ENCODE measurements at regions not wholly inside any gene's neighbourhood (a gene's known extent, or its start where the extent isn't known, plus 50 kb on each side); places are given as distances from the start of the nearest gene placed in this dataset.

DNA sequence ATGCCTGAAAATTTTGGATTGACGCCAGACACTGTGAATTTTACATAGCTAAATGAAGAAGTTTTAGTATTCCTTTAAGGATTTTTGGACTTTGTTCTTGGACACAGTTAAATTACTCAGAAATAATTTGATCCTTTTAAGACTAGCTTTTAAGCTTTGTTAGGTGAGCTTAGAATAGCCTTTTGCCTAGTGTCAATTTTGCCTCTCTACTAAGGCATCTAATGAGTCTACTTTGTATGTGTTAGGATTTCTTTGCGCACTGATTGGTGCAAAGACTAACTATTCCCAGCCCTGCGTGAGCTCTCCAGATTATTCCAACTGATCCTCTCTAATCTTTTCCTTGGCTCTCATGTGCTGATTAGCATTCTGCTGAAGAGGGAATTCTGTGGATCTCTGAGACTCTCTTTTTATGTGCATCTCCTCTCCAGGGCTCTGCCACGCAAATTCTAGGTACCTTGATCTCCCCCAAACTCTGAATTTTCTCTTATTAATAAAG, 128.1 kb upstream of the BCL9 start:
- no peak for DNase-seq (ENCODE audit: low spot score)
- Histone ChIP-seq H3K27me3 (ENCODE audit: insufficient read depth) (no peaks in the 10 kb centered on the region), H3K4me1 (ENCODE audit: insufficient read depth) (no peaks in the 10 kb centered on the region), H3K79me2 (replicated peaks; ENCODE audit: insufficient read depth) (no peaks in the 10 kb centered on the region), H3K4me2 (no peak overlapping the region), H4K20me1 (replicated peaks; ENCODE audit: insufficient read depth) (no peaks in the 10 kb centered on the region), H2AFZ (0 out of 2 replicates have a peak overlapping the region, but pooled peaks have one; percentile 18), H3K4me3 (no peak overlapping the region), H3F3A (replicated peaks; ENCODE audit: low read depth) (no peaks in the 10 kb centered on the region), H3K9me2 (ENCODE audit: insufficient read depth) (no peaks in the 10 kb centered on the region; the same call in 1 of the 2 replicates), H3K36me3 (ENCODE audit: insufficient read depth) (no peaks in the 10 kb centered on the region), H3K27ac (ENCODE audit: low read depth) (no peak overlapping the region)
- no peak overlapping the region for H3K27ac Mint-ChIP-seq
- TF ChIP-seq CREB1 (CRISPR knock-in tag; IDR thresholded peaks at IDR 0.05; ENCODE audit: low read depth): no peak
- TF ChIP-seq EZH2 (IDR thresholded peaks at IDR 0.05; ENCODE audit: low read depth, unreplicated experiment): no peak
- TF ChIP-seq EZH2phosphoT487 (IDR thresholded peaks at IDR 0.05; ENCODE audit: unreplicated experiment): no peak
- TF ChIP-seq ZNF114 (CRISPR knock-in tag; IDR thresholded peaks at IDR 0.05): no peak
- TF ChIP-seq, protein P1, sequence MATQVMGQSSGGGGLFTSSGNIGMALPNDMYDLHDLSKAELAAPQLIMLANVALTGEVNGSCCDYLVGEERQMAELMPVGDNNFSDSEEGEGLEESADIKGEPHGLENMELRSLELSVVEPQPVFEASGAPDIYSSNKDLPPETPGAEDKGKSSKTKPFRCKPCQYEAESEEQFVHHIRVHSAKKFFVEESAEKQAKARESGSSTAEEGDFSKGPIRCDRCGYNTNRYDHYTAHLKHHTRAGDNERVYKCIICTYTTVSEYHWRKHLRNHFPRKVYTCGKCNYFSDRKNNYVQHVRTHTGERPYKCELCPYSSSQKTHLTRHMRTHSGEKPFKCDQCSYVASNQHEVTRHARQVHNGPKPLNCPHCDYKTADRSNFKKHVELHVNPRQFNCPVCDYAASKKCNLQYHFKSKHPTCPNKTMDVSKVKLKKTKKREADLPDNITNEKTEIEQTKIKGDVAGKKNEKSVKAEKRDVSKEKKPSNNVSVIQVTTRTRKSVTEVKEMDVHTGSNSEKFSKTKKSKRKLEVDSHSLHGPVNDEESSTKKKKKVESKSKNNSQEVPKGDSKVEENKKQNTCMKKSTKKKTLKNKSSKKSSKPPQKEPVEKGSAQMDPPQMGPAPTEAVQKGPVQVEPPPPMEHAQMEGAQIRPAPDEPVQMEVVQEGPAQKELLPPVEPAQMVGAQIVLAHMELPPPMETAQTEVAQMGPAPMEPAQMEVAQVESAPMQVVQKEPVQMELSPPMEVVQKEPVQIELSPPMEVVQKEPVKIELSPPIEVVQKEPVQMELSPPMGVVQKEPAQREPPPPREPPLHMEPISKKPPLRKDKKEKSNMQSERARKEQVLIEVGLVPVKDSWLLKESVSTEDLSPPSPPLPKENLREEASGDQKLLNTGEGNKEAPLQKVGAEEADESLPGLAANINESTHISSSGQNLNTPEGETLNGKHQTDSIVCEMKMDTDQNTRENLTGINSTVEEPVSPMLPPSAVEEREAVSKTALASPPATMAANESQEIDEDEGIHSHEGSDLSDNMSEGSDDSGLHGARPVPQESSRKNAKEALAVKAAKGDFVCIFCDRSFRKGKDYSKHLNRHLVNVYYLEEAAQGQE (IDR thresholded peaks at IDR 0.05; ENCODE audit: unreplicated experiment): no peak
- TF ChIP-seq, protein P2, sequence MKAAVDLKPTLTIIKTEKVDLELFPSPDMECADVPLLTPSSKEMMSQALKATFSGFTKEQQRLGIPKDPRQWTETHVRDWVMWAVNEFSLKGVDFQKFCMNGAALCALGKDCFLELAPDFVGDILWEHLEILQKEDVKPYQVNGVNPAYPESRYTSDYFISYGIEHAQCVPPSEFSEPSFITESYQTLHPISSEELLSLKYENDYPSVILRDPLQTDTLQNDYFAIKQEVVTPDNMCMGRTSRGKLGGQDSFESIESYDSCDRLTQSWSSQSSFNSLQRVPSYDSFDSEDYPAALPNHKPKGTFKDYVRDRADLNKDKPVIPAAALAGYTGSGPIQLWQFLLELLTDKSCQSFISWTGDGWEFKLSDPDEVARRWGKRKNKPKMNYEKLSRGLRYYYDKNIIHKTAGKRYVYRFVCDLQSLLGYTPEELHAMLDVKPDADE (IDR thresholded peaks at IDR 0.05): no peak
- no peak for TF ChIP-seq NANOG (IDR thresholded peaks at IDR 0.05; ENCODE audit: borderline replicate concordance)
- TF ChIP-seq, protein P3, sequence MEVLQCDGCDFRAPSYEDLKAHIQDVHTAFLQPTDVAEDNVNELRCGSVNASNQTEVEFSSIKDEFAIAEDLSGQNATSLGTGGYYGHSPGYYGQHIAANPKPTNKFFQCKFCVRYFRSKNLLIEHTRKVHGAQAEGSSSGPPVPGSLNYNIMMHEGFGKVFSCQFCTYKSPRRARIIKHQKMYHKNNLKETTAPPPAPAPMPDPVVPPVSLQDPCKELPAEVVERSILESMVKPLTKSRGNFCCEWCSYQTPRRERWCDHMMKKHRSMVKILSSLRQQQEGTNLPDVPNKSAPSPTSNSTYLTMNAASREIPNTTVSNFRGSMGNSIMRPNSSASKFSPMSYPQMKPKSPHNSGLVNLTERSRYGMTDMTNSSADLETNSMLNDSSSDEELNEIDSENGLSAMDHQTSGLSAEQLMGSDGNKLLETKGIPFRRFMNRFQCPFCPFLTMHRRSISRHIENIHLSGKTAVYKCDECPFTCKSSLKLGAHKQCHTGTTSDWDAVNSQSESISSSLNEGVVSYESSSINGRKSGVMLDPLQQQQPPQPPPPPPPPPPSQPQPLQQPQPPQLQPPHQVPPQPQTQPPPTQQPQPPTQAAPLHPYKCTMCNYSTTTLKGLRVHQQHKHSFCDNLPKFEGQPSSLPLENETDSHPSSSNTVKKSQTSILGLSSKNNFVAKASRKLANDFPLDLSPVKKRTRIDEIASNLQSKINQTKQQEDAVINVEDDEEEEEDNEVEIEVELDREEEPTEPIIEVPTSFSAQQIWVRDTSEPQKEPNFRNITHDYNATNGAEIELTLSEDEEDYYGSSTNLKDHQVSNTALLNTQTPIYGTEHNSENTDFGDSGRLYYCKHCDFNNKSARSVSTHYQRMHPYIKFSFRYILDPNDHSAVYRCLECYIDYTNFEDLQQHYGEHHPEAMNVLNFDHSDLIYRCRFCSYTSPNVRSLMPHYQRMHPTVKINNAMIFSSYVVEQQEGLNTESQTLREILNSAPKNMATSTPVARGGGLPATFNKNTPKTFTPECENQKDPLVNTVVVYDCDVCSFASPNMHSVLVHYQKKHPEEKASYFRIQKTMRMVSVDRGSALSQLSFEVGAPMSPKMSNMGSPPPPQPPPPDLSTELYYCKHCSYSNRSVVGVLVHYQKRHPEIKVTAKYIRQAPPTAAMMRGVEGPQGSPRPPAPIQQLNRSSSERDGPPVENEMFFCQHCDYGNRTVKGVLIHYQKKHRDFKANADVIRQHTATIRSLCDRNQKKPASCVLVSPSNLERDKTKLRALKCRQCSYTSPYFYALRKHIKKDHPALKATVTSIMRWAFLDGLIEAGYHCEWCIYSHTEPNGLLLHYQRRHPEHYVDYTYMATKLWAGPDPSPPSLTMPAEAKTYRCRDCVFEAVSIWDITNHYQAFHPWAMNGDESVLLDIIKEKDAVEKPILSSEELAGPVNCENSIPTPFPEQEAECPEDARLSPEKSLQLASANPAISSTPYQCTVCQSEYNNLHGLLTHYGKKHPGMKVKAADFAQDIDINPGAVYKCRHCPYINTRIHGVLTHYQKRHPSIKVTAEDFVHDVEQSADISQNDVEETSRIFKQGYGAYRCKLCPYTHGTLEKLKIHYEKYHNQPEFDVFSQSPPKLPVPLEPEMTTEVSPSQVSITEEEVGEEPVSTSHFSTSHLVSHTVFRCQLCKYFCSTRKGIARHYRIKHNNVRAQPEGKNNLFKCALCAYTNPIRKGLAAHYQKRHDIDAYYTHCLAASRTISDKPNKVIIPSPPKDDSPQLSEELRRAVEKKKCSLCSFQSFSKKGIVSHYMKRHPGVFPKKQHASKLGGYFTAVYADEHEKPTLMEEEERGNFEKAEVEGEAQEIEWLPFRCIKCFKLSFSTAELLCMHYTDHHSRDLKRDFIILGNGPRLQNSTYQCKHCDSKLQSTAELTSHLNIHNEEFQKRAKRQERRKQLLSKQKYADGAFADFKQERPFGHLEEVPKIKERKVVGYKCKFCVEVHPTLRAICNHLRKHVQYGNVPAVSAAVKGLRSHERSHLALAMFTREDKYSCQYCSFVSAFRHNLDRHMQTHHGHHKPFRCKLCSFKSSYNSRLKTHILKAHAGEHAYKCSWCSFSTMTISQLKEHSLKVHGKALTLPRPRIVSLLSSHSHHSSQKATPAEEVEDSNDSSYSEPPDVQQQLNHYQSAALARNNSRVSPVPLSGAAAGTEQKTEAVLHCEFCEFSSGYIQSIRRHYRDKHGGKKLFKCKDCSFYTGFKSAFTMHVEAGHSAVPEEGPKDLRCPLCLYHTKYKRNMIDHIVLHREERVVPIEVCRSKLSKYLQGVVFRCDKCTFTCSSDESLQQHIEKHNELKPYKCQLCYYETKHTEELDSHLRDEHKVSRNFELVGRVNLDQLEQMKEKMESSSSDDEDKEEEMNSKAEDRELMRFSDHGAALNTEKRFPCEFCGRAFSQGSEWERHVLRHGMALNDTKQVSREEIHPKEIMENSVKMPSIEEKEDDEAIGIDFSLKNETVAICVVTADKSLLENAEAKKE (CRISPR knock-in tag; IDR thresholded peaks at IDR 0.05): no peak
- TF ChIP-seq, protein P4, sequence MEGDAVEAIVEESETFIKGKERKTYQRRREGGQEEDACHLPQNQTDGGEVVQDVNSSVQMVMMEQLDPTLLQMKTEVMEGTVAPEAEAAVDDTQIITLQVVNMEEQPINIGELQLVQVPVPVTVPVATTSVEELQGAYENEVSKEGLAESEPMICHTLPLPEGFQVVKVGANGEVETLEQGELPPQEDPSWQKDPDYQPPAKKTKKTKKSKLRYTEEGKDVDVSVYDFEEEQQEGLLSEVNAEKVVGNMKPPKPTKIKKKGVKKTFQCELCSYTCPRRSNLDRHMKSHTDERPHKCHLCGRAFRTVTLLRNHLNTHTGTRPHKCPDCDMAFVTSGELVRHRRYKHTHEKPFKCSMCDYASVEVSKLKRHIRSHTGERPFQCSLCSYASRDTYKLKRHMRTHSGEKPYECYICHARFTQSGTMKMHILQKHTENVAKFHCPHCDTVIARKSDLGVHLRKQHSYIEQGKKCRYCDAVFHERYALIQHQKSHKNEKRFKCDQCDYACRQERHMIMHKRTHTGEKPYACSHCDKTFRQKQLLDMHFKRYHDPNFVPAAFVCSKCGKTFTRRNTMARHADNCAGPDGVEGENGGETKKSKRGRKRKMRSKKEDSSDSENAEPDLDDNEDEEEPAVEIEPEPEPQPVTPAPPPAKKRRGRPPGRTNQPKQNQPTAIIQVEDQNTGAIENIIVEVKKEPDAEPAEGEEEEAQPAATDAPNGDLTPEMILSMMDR (conservative IDR thresholded peaks at IDR 0.05; ENCODE audit: low read depth in 2 of 2): no peak
- TF ChIP-seq JUNB (IDR thresholded peaks at IDR 0.05; ENCODE audit: unreplicated experiment): no peak
- TF ChIP-seq ZNF331 (CRISPR knock-in tag; IDR thresholded peaks at IDR 0.05; ENCODE audit: low read depth): no peak
- TF ChIP-seq POLR2AphosphoS5 (IDR thresholded peaks at IDR 0.05; ENCODE audit: low read depth): no peak
- TF ChIP-seq STAT1 (IDR thresholded peaks at IDR 0.05; ENCODE audit: unreplicated experiment): no peak
- H3K4me1 Mint-ChIP-seq: no peaks in the 10 kb centered on the region
- H3K36me3 Mint-ChIP-seq (ENCODE audit: low read depth): peaks cover 7% of the 10 kb centered on the region; the same call in 2 of the 3 replicates
- ATAC-seq: no peak
- no peak overlapping the region for H3K4me3 Mint-ChIP-seq
- no peaks in the 10 kb centered on the region for H3K27me3 Mint-ChIP-seq (ENCODE audit: insufficient read depth, low read depth, poor library complexity)
- H3K9me3 Mint-ChIP-seq: peaks cover 21% of the 10 kb centered on the region; the same call in 2 of the 3 replicates

All from GM23338 (cell line).